GM12878 (cell line): ENCODE measurements at regions not wholly inside any gene's neighbourhood (a gene's known extent, or its start where the extent isn't known, plus 50 kb on each side); places are given as distances from the start of the nearest gene placed in this dataset.

ENCODE experiments used
- ATAC-seq: fragments of 200-7000 bp; cut with Tn5 transposase; 3 replicates; pipeline ENCODE4 v1.9.1; 2020; ENCODE audit warnings: mild to moderate bottlenecking, moderate library complexity
- BruUV-seq: library from RNA; stranded (reverse); fragments of 400-500 nt; replicated peaks from 2 replicates; lab custom pipeline; 2021; lab: Mats Ljungman, UMichigan
- CTCF ChIA-PET: fragments of 300-600 bp; sonication (Branson Sonifier 250); formaldehyde crosslinking; extraction: SDS; loops from one replicate; lab custom pipeline; 2021; ENCODE audit warnings: inconsistent platforms; lab: Yijun Ruan, JAX
- POLR2A ChIA-PET: fragments of 350-600 bp; formaldehyde crosslinking; extraction: SDS; loops from one replicate; lab custom pipeline; 2021; ENCODE audit warnings: inconsistent platforms; lab: Charles Lee
- RAD21 ChIA-PET: fragments of 300-600 bp; sonication (Branson Sonifier 250); formaldehyde crosslinking; loops from one replicate; lab custom pipeline; 2023; ENCODE audit warnings: antibody characterized with exemption; ENCODE audit not compliant: unreplicated experiment; lab: Charles Lee
- SMC1A ChIA-PET: fragments of 300-600 bp; sonication (Branson Sonifier 250); formaldehyde crosslinking; loops from one replicate; lab custom pipeline; 2023; ENCODE audit not compliant: unreplicated experiment, uncharacterized antibody; lab: Charles Lee
- DNase-seq: peaks from one replicate; pipeline ENCODE4 v3.0.0-alpha.2; 2011; ENCODE audit warnings: low read depth, low spot score
- FAIRE-seq: peaks from 3 replicates; lab custom pipeline; 2011; peaks lifted over from hg19 to GRCh38; lab: Jason Lieb, UNC
- H2AFZ ChIP-seq: 2 replicates; pipeline ENCODE4 v1.6.0; 2011; ENCODE audit warnings: low read depth, low read length, control low read depth; ENCODE audit not compliant: control insufficient read depth
- H3K27ac ChIP-seq: 2 replicates; pipeline ENCODE4 v1.5.1; 2011; ENCODE audit warnings: control low read depth; ENCODE audit not compliant: control insufficient read depth, insufficient read depth
- H3K27me3 ChIP-seq, 2 experiments: replicated peaks in 1 of 2; 2 replicates each; pipeline versions ENCODE4 v1.6.0 to v1.6.1; 2011; ENCODE audit warnings: low read length in 1 of 2; ENCODE audit not compliant: control insufficient read depth in 2 of 2, insufficient read depth in 2 of 2
- H3K36me3 ChIP-seq, 2 experiments: 2 replicates each; pipeline ENCODE4 v1.5.1; 2011; ENCODE audit warnings: low read length in 1 of 2; ENCODE audit not compliant: control insufficient read depth in 2 of 2, insufficient read depth in 2 of 2
- H3K4me1 ChIP-seq: 2 replicates; pipeline ENCODE4 v1.6.1; 2011; ENCODE audit warnings: mild to moderate bottlenecking, low read length, moderate library complexity, mixed read lengths; ENCODE audit not compliant: control insufficient read depth, insufficient read depth
- H3K4me2 ChIP-seq: 2 replicates; pipeline ENCODE4 v1.6.0; 2011; ENCODE audit warnings: control low read depth; ENCODE audit not compliant: control insufficient read depth, insufficient read depth
- H3K4me3 ChIP-seq: fragments of 200-600 bp; sonication (generic); 2 replicates; pipeline ENCODE4 v1.5.1; 2016
- H3K79me2 ChIP-seq: 2 replicates; pipeline ENCODE4 v1.6.0; 2011; ENCODE audit warnings: low read length; ENCODE audit not compliant: control insufficient read depth, insufficient read depth
- H3K9ac ChIP-seq: 2 replicates; pipeline ENCODE4 v1.8.0; 2011; ENCODE audit warnings: low read length, control low read depth, mixed read lengths; ENCODE audit not compliant: control insufficient read depth, insufficient read depth
- H3K9me3 ChIP-seq: replicated peaks from 3 replicates; pipeline ENCODE4 v1.5.1; 2011; ENCODE audit warnings: mild to moderate bottlenecking, low read length; ENCODE audit not compliant: control insufficient read depth, insufficient read depth
- H4K20me1 ChIP-seq: 2 replicates; pipeline ENCODE4 v1.6.0; 2011; ENCODE audit not compliant: control insufficient read depth, insufficient read depth
- ATF2 ChIP-seq: IDR thresholded peaks from 2 replicates; pipeline ENCODE4 v1.6.1; 2012; ENCODE audit warnings: low read length, inconsistent platforms
- BACH1 ChIP-seq: fragments of 450-650 bp; IDR thresholded peaks from 2 replicates; pipeline ENCODE4 v1.6.1; 2017; ENCODE audit warnings: mild to moderate bottlenecking, borderline replicate concordance
- CBX3 ChIP-seq: fragments of 200-600 bp; sonication (generic); IDR thresholded peaks from 2 replicates; pipeline ENCODE4 v1.6.1; 2016; ENCODE audit warnings: low read depth, borderline replicate concordance
- ETV6 ChIP-seq, 2 experiments: fragments of 450-650 bp in 1 of 2; IDR thresholded peaks in 1 of 2; conservative IDR thresholded peaks in 1 of 2; 2 replicates each; pipeline ENCODE4 v1.6.1; 2014; ENCODE audit warnings: antibody characterized with exemption in 1 of 2, borderline replicate concordance in 1 of 2, low read depth in 1 of 2, mild to moderate bottlenecking in 1 of 2, moderate library complexity in 1 of 2
- MTA2 ChIP-seq: fragments of 450-650 bp; IDR thresholded peaks from 2 replicates; pipeline ENCODE4 v1.6.1; 2016; ENCODE audit warnings: low read depth, mild to moderate bottlenecking, moderate library complexity
- SMC3 ChIP-seq: IDR thresholded peaks from 2 replicates; pipeline ENCODE4 v1.6.1; 2011; ENCODE audit warnings: low read length, improper control_type of control experiment, borderline replicate concordance
- SPI1 ChIP-seq: IDR thresholded peaks from 2 replicates; pipeline ENCODE4 v1.6.1; 2011; ENCODE audit warnings: low read depth, mild to moderate bottlenecking, low read length, moderate library complexity, borderline replicate concordance; ENCODE audit not compliant: insufficient read depth
- ZNF24 ChIP-seq: fragments of 450-650 bp; IDR thresholded peaks from 2 replicates; pipeline ENCODE4 v1.6.1; 2017; ENCODE audit warnings: antibody characterized with exemption, mild to moderate bottlenecking
- WGBS: methylation state at CpG from one replicate; pipeline ENCODE4 v1.1.6; 2016; ENCODE audit warnings: low lambda C conversion rate; ENCODE audit not compliant: insufficient replicate concordance, insufficient coverage; ENCODE audit errors: missing lambda C conversion rate; 5-methylcytosine and 5-hydroxymethylcytosine counted together
- in situ Hi-C: fragments of 300-500 bp; cut with MboI; formaldehyde crosslinking; loops from 9 replicates; pipeline ENCODE4 v1.14.3; 2018; ENCODE audit warnings: mixed read lengths
- intact Hi-C: fragments of 100-400 bp; cut with micrococcal nuclease; formaldehyde crosslinking; loops from one replicate; pipeline ENCODE4 v1.14.2; 2022; ENCODE audit not compliant: unreplicated experiment
- TF ChIP-seq, protein P1 (sequence below): IDR thresholded peaks from 2 replicates; pipeline ENCODE4 v1.6.1; 2011; ENCODE audit warnings: low read depth, low read length, improper control_type of control experiment, borderline replicate concordance
- TF ChIP-seq, protein P2 (sequence below): fragments of 450-650 bp; IDR thresholded peaks from 2 replicates; pipeline ENCODE4 v1.6.1; 2017; ENCODE audit warnings: antibody characterized with exemption, mild to moderate bottlenecking, moderate library complexity

- no peak overlapping the region for H3K9ac ChIP-seq
- no peak overlapping the region for H2AFZ ChIP-seq
- no peaks in the 10 kb centered on the region for H3K79me2 ChIP-seq
- in situ Hi-C loops (no loop called here), intact Hi-C loops (no loop called here)
- H3K27me3 ChIP-seq = no peaks in the 10 kb centered on the region
- peaks cover 56% of the 10 kb centered on the region for H3K4me1 ChIP-seq
- BruUV-seq = no TSS peak
- H3K4me2 ChIP-seq = no peak overlapping the region
- ChIA-PET RAD21 (interaction anchor here (0.6 to 5.5 kb wide), 4 partner anchors 11 to 76 kb away, joined by 3 to 57 read pairs (median 4); partner anchors contain the start of gene SDC1), CTCF (interaction anchor here (0.7 to 19.7 kb wide), 4 partner anchors 12 to 77 kb away, joined by 3 to 284 read pairs (median 4); partner anchors contain the start of gene SDC1), SMC1A (interaction anchor here (1.2 to 17.0 kb wide), 3 partner anchors 13 to 98 kb away, joined by 3 to 191 read pairs (median 4); partner anchors contain the start of gene SDC1), POLR2A (interaction anchor here (1.5 kb wide), 1 partner anchor 10 kb away, joined by 3 read pairs; no protein-coding TSS in a partner anchor)
- H3K9me3 ChIP-seq = no peaks in the 10 kb centered on the region; the same call in 2 of the 3 replicates
- peak; percentile 84 for TF ChIP-seq ZNF24
- no peak for TF ChIP-seq ETV6 (conservative IDR thresholded peaks at IDR 0.05 in 1 of 2, IDR thresholded peaks at IDR 0.05 in 1 of 2; ENCODE audit: borderline replicate concordance in 1 of 2, low read depth in 1 of 2)
- TF ChIP-seq, protein P1, sequence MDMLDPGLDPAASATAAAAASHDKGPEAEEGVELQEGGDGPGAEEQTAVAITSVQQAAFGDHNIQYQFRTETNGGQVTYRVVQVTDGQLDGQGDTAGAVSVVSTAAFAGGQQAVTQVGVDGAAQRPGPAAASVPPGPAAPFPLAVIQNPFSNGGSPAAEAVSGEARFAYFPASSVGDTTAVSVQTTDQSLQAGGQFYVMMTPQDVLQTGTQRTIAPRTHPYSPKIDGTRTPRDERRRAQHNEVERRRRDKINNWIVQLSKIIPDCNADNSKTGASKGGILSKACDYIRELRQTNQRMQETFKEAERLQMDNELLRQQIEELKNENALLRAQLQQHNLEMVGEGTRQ = no peak
- H3K27ac ChIP-seq = no peak overlapping the region
- FAIRE-seq (no peak), ATAC-seq (no peak), DNase-seq (no peak)
- no peak overlapping the region for H3K4me3 ChIP-seq
- H4K20me1 ChIP-seq = no peaks in the 10 kb centered on the region
- no peaks in the 10 kb centered on the region for H3K36me3 ChIP-seq
- 65% methylated on average over 3 of the region's 3 CpGs for WGBS
Observed at GRCh38 chr2:20147351-20147750, 77.6 kb downstream of the SDC1 start.

- in situ Hi-C loops = no loop called here
- intact Hi-C loops = no loop called here
- Histone ChIP-seq H3K27ac (peak overlapping the region; percentile 76), H4K20me1 (no peaks in the 10 kb centered on the region), H3K79me2 (no peaks in the 10 kb centered on the region), H2AFZ (no peak overlapping the region; the same call in 1 of the 2 replicates), H3K4me3 (peak overlapping the region; percentile 26; the same call in 1 of the 2 replicates), H3K4me1 (peaks cover 55% of the 10 kb centered on the region), H3K4me2 (peak overlapping the region; percentile 80), H3K9me3 (no peaks in the 10 kb centered on the region; the same call in 2 of the 3 replicates), H3K27me3 (no peaks in the 10 kb centered on the region), H3K9ac (peak overlapping the region; percentile 53), H3K36me3 (no peaks in the 10 kb centered on the region)
- WGBS = 0% methylated on average over 2 of the region's 2 CpGs
- FAIRE-seq (no peak), ATAC-seq (peak; percentile 2; the same call in 1 of the 3 replicates), DNase-seq (no peak)
- ChIA-PET CTCF (interaction anchor here (1.4 to 19.7 kb wide), 4 partner anchors 11 to 78 kb away, joined by 3 to 284 read pairs (median 4); partner anchors contain the start of gene SDC1), RAD21 (interaction anchor here (1.1 to 5.5 kb wide), 6 partner anchors 10 to 77 kb away, joined by 4 to 57 read pairs (median 6); partner anchors contain the start of gene SDC1), SMC1A (interaction anchor here (1.0 to 17.0 kb wide), 7 partner anchors 9 to 131 kb away, joined by 3 to 191 read pairs (median 4); partner anchors contain the start of gene SDC1), POLR2A (interaction anchor here (0.6 to 1.9 kb wide), 8 partner anchors 9 to 245 kb away, joined by 3 to 5 read pairs (median 4); partner anchors contain the start of genes SDC1 and TTC32)
- BruUV-seq = no TSS peak
- no peak for TF ChIP-seq ATF2
- TF ChIP-seq SPI1 = no peak
- no peak for TF ChIP-seq CBX3
- TF ChIP-seq SMC3 = no peak
- TF ChIP-seq MTA2 = no peak
- no peak for TF ChIP-seq BACH1
- TF ChIP-seq, protein P2, sequence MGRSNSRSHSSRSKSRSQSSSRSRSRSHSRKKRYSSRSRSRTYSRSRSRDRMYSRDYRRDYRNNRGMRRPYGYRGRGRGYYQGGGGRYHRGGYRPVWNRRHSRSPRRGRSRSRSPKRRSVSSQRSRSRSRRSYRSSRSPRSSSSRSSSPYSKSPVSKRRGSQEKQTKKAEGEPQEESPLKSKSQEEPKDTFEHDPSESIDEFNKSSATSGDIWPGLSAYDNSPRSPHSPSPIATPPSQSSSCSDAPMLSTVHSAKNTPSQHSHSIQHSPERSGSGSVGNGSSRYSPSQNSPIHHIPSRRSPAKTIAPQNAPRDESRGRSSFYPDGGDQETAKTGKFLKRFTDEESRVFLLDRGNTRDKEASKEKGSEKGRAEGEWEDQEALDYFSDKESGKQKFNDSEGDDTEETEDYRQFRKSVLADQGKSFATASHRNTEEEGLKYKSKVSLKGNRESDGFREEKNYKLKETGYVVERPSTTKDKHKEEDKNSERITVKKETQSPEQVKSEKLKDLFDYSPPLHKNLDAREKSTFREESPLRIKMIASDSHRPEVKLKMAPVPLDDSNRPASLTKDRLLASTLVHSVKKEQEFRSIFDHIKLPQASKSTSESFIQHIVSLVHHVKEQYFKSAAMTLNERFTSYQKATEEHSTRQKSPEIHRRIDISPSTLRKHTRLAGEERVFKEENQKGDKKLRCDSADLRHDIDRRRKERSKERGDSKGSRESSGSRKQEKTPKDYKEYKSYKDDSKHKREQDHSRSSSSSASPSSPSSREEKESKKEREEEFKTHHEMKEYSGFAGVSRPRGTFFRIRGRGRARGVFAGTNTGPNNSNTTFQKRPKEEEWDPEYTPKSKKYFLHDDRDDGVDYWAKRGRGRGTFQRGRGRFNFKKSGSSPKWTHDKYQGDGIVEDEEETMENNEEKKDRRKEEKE = no peak
Observed at GRCh38 chr2:20146401-20146800, 78.5 kb downstream of the SDC1 start.
